Spleen (tissue), 7 donors: ENCODE measurements at regions not wholly inside any gene's neighbourhood (a gene's known extent, or its start where the extent isn't known, plus 50 kb on each side); places are given as distances from the start of the nearest gene placed in this dataset.

Experiments used
- CTCF ChIP-seq, 11 experiments: fragments of 200-600 bp in 7 of 11; fragments of 450-650 bp in 4 of 11; sonication (generic) in 4 of 11; IDR thresholded peaks in 8 of 11; conservative IDR thresholded peaks in 3 of 11; 1 replicate in 7 of 11; 2 replicates in 4 of 11; pipeline versions ENCODE4 v1.4.0 to v1.8.0; 2016 to 2021; ENCODE audit warnings: antibody characterized with exemption in 11 of 11, inconsistent platforms in 4 of 11, mild to moderate bottlenecking in 1 of 11
- POLR2A ChIP-seq, 3 donors: fragments of 450-650 bp; IDR thresholded peaks; one replicate each; pipeline ENCODE4 v1.5.1; 2017; ENCODE audit warnings: antibody characterized with exemption in 3 of 3, mild to moderate bottlenecking in 1 of 3
- POLR2AphosphoS5 ChIP-seq, 3 donors: sonication (generic); formaldehyde crosslinking; IDR thresholded peaks; one replicate each; pipeline ENCODE4 v1.5.1; 2017; ENCODE audit warnings: antibody characterized with exemption in 3 of 3
- donor health status: DM: no; HTN: no; CAD: no; lungs with moderate emphysema.
- donor health status: DM: no; HTN: no; CAD: no.
- donor health status: DM: no; HTN: no; CAD: no.

DNA sequence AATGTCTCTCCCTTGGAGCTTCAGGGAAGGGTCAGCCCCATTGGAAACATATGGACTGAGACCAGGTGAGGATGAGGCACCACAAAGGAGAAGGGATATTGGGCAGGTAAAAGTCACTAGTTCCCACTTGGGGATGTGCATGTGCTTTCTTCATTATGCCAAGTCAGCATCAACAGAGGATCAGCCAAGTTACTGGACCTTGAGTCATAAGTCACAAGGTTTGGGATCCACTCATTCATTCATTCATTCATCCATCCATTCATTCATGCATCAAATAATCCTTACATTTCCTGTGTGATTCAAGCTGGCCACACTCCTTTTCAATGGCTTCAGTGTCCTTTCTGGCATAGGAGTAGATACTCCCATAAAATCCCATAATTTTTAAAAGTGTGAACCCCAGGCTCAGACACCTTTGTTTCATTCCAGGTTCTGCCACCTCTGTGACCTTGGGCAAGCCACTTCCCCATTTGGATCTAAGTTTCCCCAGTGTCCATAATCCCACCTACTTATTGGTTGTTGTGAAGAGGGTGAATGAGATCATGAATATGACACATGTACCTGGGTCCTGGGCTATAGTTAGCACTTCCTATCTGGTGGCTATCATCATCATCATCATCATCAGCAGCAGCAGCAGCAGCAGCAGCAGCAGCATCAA lies 162.1 kb upstream of the LHX5 start:
- TF ChIP-seq POLR2A (IDR thresholded peaks at IDR 0.05): no peak
- TF ChIP-seq CTCF (IDR thresholded peaks at IDR 0.05 in 8 of 11, conservative IDR thresholded peaks at IDR 0.05 in 3 of 11): no peak
- no peak for TF ChIP-seq POLR2AphosphoS5 (IDR thresholded peaks at IDR 0.05)
